ENCODE measurements at regions not wholly inside any gene's neighbourhood (a gene's known extent, or its start where the extent isn't known, plus 50 kb on each side); places are given as distances from the start of the nearest gene placed in this dataset.

DNA sequence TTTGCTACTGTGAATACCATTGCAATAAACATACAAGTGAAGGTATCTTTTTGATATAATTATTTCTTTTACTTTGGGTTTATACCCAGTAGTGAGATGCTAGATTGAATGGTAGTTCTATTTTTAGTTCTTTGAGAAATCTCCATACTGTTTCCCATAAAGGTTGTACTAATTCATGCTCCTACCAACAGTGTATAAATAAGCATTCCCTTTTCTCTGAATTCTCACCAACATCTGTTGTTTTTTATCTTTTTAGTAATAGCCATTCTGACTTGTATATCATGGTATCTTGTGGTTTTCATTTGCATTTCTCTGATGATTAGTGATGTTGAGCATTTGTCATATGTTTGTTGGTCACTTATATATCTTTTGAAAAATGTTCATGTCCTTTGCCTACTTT, 183.6 kb upstream of the LRFN2 start:
- Histone ChIP-seq H3K4me1 (ENCODE audit: control insufficient read depth in 1 of 2, insufficient read depth in 2 of 2, low read length in 2 of 2) (no peaks in the 10 kb centered on the region), H3K9me3 (ENCODE audit: control insufficient read depth in 1 of 2, low read length in 2 of 2) (no peaks in the 10 kb centered on the region), H3K9ac (ENCODE audit: low read depth in 1 of 2, low read length in 2 of 2) (no peak overlapping the region), H3K27me3 (ENCODE audit: control insufficient read depth in 1 of 2, insufficient read depth in 2 of 2, low read length in 2 of 2) (peaks cover 0 to 5% of the 10 kb centered on the region in 2 donors), H3K27ac (ENCODE audit: low read depth, low read length) (no peak overlapping the region), H3K4me3 (ENCODE audit: low read depth in 1 of 2, low read length in 2 of 2) (no peak overlapping the region), H3K36me3 (ENCODE audit: control insufficient read depth in 1 of 2, insufficient read depth in 2 of 2, low read length in 2 of 2) (no peaks in the 10 kb centered on the region)

DNA sequence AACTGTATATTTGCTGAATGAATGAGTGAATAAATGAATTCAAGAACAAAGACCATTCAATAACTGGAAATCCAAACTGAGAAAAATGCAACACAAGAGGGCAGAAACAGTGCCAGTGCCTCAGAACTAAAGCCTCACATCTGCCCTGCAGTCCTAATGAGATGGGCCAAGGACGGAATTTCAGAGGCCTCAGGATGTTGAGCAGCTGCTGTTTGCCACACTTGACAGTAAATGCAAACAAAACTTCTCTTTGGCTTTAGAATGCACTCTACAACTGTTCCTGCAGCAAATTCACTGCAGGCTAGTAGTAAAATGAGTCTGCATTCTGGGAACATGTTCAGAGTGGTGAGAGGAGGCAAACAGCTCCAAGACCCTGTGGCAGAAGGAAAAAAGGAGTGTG, 177.6 kb upstream of the LRFN2 start:
- Histone ChIP-seq H3K36me3 (ENCODE audit: control insufficient read depth in 1 of 2, insufficient read depth in 2 of 2, low read length in 2 of 2) (no peaks in the 10 kb centered on the region), H3K4me1 (ENCODE audit: control insufficient read depth in 1 of 2, insufficient read depth in 2 of 2, low read length in 2 of 2) (peaks cover 0 to 6% of the 10 kb centered on the region in 2 donors)

DNA sequence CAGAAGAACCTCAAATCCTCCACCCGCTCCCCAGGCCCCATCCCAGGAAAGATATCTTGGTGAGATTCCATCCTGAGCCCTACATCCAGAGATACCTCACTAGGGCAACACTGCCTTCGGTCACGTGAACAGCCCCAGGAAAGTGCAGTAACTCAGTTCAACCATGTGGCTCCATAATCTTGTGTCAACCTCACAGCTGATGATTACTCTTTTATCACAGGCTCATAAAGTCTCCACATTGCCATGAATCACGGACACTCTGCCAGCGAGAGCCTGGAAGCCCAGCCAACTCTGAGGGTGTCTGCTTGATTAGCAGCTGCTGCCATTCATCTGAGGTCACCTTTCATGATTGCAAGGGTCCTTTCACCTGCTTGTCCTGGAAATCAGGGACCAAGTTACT, 175.8 kb upstream of the LRFN2 start:
- Histone ChIP-seq H3K4me1 (ENCODE audit: control insufficient read depth in 1 of 2, insufficient read depth in 2 of 2, low read length in 2 of 2) (peaks cover 0 to 6% of the 10 kb centered on the region in 2 donors), H3K36me3 (ENCODE audit: control insufficient read depth in 1 of 2, insufficient read depth in 2 of 2, low read length in 2 of 2) (no peaks in the 10 kb centered on the region), H3K27me3 (ENCODE audit: control insufficient read depth in 1 of 2, insufficient read depth in 2 of 2, low read length in 2 of 2) (peaks cover 0 to 2% of the 10 kb centered on the region in 2 donors), H3K27ac (ENCODE audit: low read depth, low read length) (no peak overlapping the region), H3K9ac (ENCODE audit: low read depth in 1 of 2, low read length in 2 of 2) (no peak overlapping the region), H3K4me3 (ENCODE audit: low read depth in 1 of 2, low read length in 2 of 2) (no peak overlapping the region), H3K9me3 (ENCODE audit: control insufficient read depth in 1 of 2, low read length in 2 of 2) (no peaks in the 10 kb centered on the region)

More for the DNA sequence above, 177.6 kb upstream of the LRFN2 start:
- Histone ChIP-seq H3K9ac (ENCODE audit: low read depth in 1 of 2, low read length in 2 of 2) (no peak overlapping the region), H3K27ac (ENCODE audit: low read depth, low read length) (no peak overlapping the region), H3K27me3 (ENCODE audit: control insufficient read depth in 1 of 2, insufficient read depth in 2 of 2, low read length in 2 of 2) (no peaks in the 10 kb centered on the region), H3K4me3 (ENCODE audit: low read depth in 1 of 2, low read length in 2 of 2) (no peak overlapping the region), H3K9me3 (ENCODE audit: control insufficient read depth in 1 of 2, low read length in 2 of 2) (no peaks in the 10 kb centered on the region)

DNA sequence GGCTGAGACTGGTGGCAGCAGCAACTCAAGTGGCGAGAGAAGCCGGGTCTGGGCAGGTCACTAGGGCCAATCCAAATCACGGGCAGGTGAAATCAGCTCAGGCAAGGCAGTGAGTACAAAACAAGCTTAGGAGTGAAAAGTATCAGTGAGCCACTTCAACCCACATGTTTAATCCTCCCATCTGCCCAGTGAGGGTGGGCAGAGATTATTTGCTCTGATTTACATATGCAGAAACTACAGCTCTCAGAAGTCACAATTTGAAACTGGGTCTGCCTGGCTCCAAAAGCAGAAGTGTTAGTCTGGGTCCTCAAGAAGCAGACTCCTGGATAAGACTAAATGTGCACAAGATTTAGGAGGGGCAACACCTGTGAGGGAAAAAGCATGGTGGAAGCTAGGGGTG, 173.7 kb upstream of the LRFN2 start:
- Histone ChIP-seq H3K9ac (ENCODE audit: low read depth in 1 of 2, low read length in 2 of 2) (no peak overlapping the region), H3K36me3 (ENCODE audit: control insufficient read depth in 1 of 2, insufficient read depth in 2 of 2, low read length in 2 of 2) (no peaks in the 10 kb centered on the region), H3K4me3 (ENCODE audit: low read depth in 1 of 2, low read length in 2 of 2) (no peak overlapping the region), H3K27ac (ENCODE audit: low read depth, low read length) (no peak overlapping the region), H3K27me3 (ENCODE audit: control insufficient read depth in 1 of 2, insufficient read depth in 2 of 2, low read length in 2 of 2) (peaks cover 7 to 12% of the 10 kb centered on the region in 2 donors), H3K4me1 (ENCODE audit: control insufficient read depth in 1 of 2, insufficient read depth in 2 of 2, low read length in 2 of 2) (peaks cover 0 to 6% of the 10 kb centered on the region in 2 donors), H3K9me3 (ENCODE audit: control insufficient read depth in 1 of 2, low read length in 2 of 2) (no peaks in the 10 kb centered on the region)

DNA sequence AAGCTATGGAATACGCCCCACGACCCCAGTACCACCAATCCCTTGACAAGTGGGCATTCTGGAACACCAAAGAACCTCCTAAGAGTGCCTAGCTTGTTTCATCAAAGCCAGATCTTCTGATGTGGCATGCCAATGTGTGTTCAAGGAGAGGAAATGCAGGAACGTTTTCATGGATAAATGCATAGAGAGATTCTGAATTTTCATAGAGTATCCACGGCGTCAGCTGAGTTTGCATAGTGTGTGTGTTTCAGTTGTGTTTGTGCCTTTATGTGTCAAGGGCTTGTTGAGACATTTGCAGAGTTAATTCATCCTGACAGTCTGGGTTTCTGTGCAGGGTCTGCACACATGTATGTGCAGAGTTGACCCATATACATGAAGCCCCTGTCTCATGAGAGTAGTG, 172.7 kb upstream of the LRFN2 start:
- no peaks in the 10 kb centered on the region for H3K36me3 ChIP-seq (ENCODE audit: control insufficient read depth in 1 of 2, insufficient read depth in 2 of 2, low read length in 2 of 2)
- H3K27ac ChIP-seq (ENCODE audit: low read depth, low read length): no peak overlapping the region
- H3K9me3 ChIP-seq (ENCODE audit: control insufficient read depth in 1 of 2, low read length in 2 of 2): no peaks in the 10 kb centered on the region
- peaks cover 0 to 6% of the 10 kb centered on the region in 2 donors for H3K4me1 ChIP-seq (ENCODE audit: control insufficient read depth in 1 of 2, insufficient read depth in 2 of 2, low read length in 2 of 2)
- no peak overlapping the region for H3K9ac ChIP-seq (ENCODE audit: low read depth in 1 of 2, low read length in 2 of 2)
- H3K4me3 ChIP-seq (ENCODE audit: low read depth in 1 of 2, low read length in 2 of 2): no peak overlapping the region
- peaks cover 17 to 22% of the 10 kb centered on the region in 2 donors for H3K27me3 ChIP-seq (ENCODE audit: control insufficient read depth in 1 of 2, insufficient read depth in 2 of 2, low read length in 2 of 2)

DNA sequence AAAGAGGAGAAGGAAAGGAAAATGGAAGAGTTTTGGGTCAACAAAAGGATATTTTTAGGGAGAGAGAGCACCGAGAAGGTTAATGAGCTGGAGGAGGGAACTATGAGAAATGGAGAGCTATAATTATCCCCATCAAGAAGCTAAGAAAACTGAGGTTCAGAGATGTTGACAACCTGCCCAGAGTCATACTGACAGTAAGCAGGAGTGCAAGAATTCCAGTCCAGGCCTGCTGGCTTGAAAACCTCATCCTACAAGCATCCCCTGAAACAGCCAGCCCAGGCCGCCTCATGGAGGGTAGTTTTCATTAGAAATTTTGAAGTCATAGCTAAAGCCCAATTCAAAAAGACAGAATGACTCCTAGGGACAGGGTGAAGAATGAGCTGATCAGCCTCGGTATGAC, 172.1 kb upstream of the LRFN2 start:
- H3K9ac ChIP-seq (ENCODE audit: low read depth in 1 of 2, low read length in 2 of 2): no peak overlapping the region
- no peak overlapping the region for H3K4me3 ChIP-seq (ENCODE audit: low read depth in 1 of 2, low read length in 2 of 2)
- no peaks in the 10 kb centered on the region for H3K9me3 ChIP-seq (ENCODE audit: control insufficient read depth in 1 of 2, low read length in 2 of 2)
- H3K27me3 ChIP-seq (ENCODE audit: control insufficient read depth in 1 of 2, insufficient read depth in 2 of 2, low read length in 2 of 2): peaks cover 21 to 26% of the 10 kb centered on the region in 2 donors
- no peaks in the 10 kb centered on the region for H3K36me3 ChIP-seq (ENCODE audit: control insufficient read depth in 1 of 2, insufficient read depth in 2 of 2, low read length in 2 of 2)
- peaks cover 0 to 6% of the 10 kb centered on the region in 2 donors for H3K4me1 ChIP-seq (ENCODE audit: control insufficient read depth in 1 of 2, insufficient read depth in 2 of 2, low read length in 2 of 2)
- H3K27ac ChIP-seq (ENCODE audit: low read depth, low read length): no peak overlapping the region

DNA sequence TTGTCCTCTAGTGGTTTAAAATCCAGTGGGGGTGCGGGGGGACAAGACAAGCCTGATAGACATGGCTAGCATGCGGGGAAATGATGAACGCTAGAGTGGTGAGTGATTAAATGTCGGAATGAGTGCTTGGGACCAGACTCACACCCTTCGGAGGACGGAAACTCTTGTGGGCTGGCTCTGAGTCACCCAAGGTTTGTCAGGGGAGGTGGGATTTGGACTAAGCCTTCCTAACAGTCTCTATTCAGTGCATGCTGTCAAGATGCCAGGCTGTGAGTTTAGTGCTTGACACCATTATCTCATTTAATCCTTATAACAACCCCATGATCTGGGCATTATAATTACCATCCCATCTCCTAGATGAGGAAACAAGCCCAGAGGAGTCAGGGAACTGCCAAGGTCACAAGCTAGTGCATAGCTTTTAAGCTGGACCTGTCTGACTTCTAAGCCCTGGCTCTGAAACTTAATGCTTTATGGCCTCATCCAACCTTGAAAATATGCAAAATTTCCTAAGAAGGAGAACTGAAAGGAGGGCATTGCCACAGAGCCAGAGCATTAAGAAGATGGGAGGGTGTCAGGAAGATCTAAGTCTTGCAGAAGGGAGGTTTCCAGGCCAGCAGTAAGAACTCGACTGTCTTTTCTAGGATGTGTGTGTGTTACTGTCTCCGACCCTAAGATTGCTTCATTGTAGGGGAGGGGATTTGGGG, 168.7 kb upstream of the LRFN2 start:
- Histone ChIP-seq H3K4me3 (ENCODE audit: low read depth in 1 of 2, low read length in 2 of 2) (no peak overlapping the region), H3K27ac (ENCODE audit: low read depth, low read length) (no peak overlapping the region), H3K27me3 (ENCODE audit: control insufficient read depth in 1 of 2, insufficient read depth in 2 of 2, low read length in 2 of 2) (peaks cover 21 to 26% of the 10 kb centered on the region in 2 donors), H3K9ac (ENCODE audit: low read depth in 1 of 2, low read length in 2 of 2) (no peak overlapping the region), H3K36me3 (ENCODE audit: control insufficient read depth in 1 of 2, insufficient read depth in 2 of 2, low read length in 2 of 2) (no peaks in the 10 kb centered on the region), H3K9me3 (ENCODE audit: control insufficient read depth in 1 of 2, low read length in 2 of 2) (no peaks in the 10 kb centered on the region), H3K4me1 (ENCODE audit: control insufficient read depth in 1 of 2, insufficient read depth in 2 of 2, low read length in 2 of 2) (no peaks in the 10 kb centered on the region)

DNA sequence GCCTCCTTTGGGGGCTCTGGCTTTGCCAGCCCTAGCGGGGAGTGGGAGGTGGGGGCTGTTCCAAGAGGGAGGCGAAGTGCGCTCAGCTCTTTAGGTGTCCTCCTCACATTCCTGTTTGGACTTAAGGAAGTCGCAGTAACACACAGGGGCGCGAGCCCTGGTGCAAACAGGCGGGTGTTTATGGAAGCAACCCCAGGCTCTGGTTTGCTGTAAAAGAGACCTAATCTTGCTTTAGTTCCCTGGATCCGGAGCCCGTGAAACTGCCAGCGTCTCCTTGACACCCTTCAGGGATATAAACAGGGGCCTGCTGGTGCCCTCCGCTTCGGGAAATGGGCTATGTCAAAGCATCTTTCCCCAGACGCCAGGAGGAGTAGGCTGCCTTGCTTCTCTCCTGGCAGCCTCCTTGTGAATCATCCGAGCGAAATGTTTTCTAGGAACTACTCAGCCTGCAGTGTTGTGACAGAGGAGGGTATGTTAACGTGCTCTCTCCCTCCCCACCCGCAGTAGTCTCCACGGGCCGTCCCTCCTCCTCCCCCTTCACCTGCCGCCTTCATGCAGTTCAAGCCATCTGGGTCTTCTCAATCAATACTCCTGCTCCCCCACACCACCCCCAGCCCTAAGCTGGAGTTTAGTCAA, 168.0 kb upstream of the LRFN2 start:
- H3K9ac ChIP-seq (ENCODE audit: low read depth in 1 of 2, low read length in 2 of 2): no peak overlapping the region
- no peak overlapping the region for H3K27ac ChIP-seq (ENCODE audit: low read depth, low read length)
- H3K27me3 ChIP-seq (ENCODE audit: control insufficient read depth in 1 of 2, insufficient read depth in 2 of 2, low read length in 2 of 2): peaks cover 21 to 26% of the 10 kb centered on the region in 2 donors
- no peaks in the 10 kb centered on the region for H3K36me3 ChIP-seq (ENCODE audit: control insufficient read depth in 1 of 2, insufficient read depth in 2 of 2, low read length in 2 of 2)
- H3K9me3 ChIP-seq (ENCODE audit: control insufficient read depth in 1 of 2, low read length in 2 of 2): no peaks in the 10 kb centered on the region
- no peak overlapping the region for H3K4me3 ChIP-seq (ENCODE audit: low read depth in 1 of 2, low read length in 2 of 2)
- no peaks in the 10 kb centered on the region for H3K4me1 ChIP-seq (ENCODE audit: control insufficient read depth in 1 of 2, insufficient read depth in 2 of 2, low read length in 2 of 2)

DNA sequence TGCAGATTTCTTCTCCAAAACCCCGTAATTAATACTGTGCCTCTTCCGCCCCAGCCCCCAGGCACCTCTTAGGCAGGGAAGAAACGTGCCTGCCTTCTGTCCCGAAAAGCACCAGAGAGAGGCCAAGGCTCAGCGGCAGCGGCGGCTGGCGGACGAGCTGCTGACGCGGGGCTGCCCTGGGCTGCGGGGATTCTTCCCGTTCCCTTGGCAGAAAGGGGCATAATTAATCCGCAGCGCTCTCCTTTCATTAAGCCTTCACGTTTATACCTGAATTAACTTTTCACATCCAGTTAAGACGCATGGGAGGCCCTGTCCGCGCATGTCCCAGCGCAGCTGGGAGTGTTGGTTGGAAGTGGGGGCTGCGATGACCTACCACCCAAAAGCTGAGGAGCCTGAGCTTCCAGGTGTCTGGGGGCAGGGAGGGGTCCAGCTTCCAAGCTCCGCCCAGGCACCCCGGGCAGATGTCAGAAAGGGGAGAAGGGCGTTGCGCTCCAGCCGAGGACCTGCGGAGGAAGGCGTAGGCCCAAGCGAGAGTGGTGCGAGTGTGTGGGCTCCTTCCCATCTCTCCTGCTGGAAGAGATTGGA, 167.4 kb upstream of the LRFN2 start:
- no peak overlapping the region for H3K9ac ChIP-seq (ENCODE audit: low read depth in 1 of 2, low read length in 2 of 2)
- no peaks in the 10 kb centered on the region for H3K4me1 ChIP-seq (ENCODE audit: control insufficient read depth in 1 of 2, insufficient read depth in 2 of 2, low read length in 2 of 2)
- H3K4me3 ChIP-seq (ENCODE audit: low read depth in 1 of 2, low read length in 2 of 2): no peak overlapping the region
- no peaks in the 10 kb centered on the region for H3K36me3 ChIP-seq (ENCODE audit: control insufficient read depth in 1 of 2, insufficient read depth in 2 of 2, low read length in 2 of 2)
- H3K9me3 ChIP-seq (ENCODE audit: control insufficient read depth in 1 of 2, low read length in 2 of 2): no peaks in the 10 kb centered on the region
- H3K27ac ChIP-seq (ENCODE audit: low read depth, low read length): no peak overlapping the region
- peaks cover 21 to 26% of the 10 kb centered on the region in 2 donors for H3K27me3 ChIP-seq (ENCODE audit: control insufficient read depth in 1 of 2, insufficient read depth in 2 of 2, low read length in 2 of 2)

DNA sequence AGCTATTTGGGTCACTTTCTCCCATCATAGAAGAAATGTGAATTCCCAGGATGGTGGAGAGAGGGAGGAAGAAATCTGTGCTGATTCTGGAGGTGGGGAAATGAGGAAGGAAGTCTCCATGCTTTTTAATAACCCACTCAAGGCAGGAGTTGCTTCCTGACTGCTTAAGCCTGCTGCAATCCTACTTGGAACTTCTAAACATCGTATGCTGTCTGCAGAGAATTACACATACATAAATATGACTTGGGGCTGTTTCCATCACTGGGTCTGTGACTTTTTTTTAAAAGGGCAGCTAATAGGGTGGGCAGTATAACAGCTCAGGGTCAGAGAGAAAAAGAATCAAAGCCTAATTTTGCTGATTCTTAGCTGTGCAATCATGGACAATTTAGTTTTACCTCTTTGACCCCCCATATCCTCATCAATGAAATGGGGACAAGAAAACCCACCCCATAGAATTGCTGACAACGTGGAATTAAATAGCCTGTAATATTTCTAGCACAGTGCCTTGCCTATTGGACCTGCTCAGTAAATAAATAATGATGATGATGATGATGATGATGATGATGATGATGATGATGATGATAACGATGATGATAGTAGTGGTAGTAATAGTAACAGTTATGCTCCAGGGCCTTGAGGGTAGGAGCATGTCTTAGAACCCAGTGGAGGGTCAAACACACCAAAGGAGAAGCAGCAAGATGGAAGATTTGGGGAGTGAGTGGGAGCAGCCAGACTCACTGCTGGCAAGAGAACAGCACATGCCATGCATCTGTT, 166.7 kb upstream of the LRFN2 start:
- no peaks in the 10 kb centered on the region for H3K4me1 ChIP-seq (ENCODE audit: control insufficient read depth in 1 of 2, insufficient read depth in 2 of 2, low read length in 2 of 2)
- no peak overlapping the region for H3K27ac ChIP-seq (ENCODE audit: low read depth, low read length)
- H3K36me3 ChIP-seq (ENCODE audit: control insufficient read depth in 1 of 2, insufficient read depth in 2 of 2, low read length in 2 of 2): no peaks in the 10 kb centered on the region
- H3K4me3 ChIP-seq (ENCODE audit: low read depth in 1 of 2, low read length in 2 of 2): no peak overlapping the region
- H3K9me3 ChIP-seq (ENCODE audit: control insufficient read depth in 1 of 2, low read length in 2 of 2): no peaks in the 10 kb centered on the region
- H3K27me3 ChIP-seq (ENCODE audit: control insufficient read depth in 1 of 2, insufficient read depth in 2 of 2, low read length in 2 of 2): peaks cover 21 to 26% of the 10 kb centered on the region in 2 donors
- no peak overlapping the region for H3K9ac ChIP-seq (ENCODE audit: low read depth in 1 of 2, low read length in 2 of 2)

Measured in duodenal mucosa (tissue), 2 donors.